CD14-positive monocyte (primary cell): ENCODE measurements at regions not wholly inside any gene's neighbourhood (a gene's known extent, or its start where the extent isn't known, plus 50 kb on each side); places are given as distances from the start of the nearest gene placed in this dataset.

Experiments
- DNase-seq, 3 donors: peaks; one replicate each; pipeline ENCODE4 v3.0.0-alpha.2; 2011 to 2022
- H2AFZ ChIP-seq: 2 replicates; pipeline ENCODE4 v1.6.0; 2012; ENCODE audit warnings: mild to moderate bottlenecking, low read depth, low read length, inconsistent platforms; ENCODE audit not compliant: insufficient read depth, poor library complexity, severe bottlenecking
- H3K27ac ChIP-seq, 2 donors: 1 replicate in 1 of 2; 2 replicates in 1 of 2; pipeline ENCODE4 v1.5.1; 2012 to 2013; ENCODE audit warnings: low read length in 2 of 2, control low read depth in 1 of 2, inconsistent platforms in 1 of 2, low read depth in 1 of 2, mild to moderate bottlenecking in 1 of 2
- H3K27me3 ChIP-seq, 2 donors: one replicate each; pipeline versions ENCODE4 v1.6.0 to v1.6.1; 2011 to 2013; ENCODE audit warnings: low read length in 2 of 2; ENCODE audit not compliant: control insufficient read depth in 2 of 2, insufficient read depth in 2 of 2
- H3K36me3 ChIP-seq, 2 donors: replicated peaks in 1 of 2; 1 replicate in 1 of 2; 2 replicates in 1 of 2; pipeline versions ENCODE4 v1.5.1 to v1.6.1; 2012 to 2013; ENCODE audit warnings: low read length in 2 of 2, control low read depth in 1 of 2, inconsistent platforms in 1 of 2, mild to moderate bottlenecking in 1 of 2; ENCODE audit not compliant: insufficient read depth in 2 of 2, control insufficient read depth in 1 of 2
- H3K4me1 ChIP-seq, 2 donors: 1 replicate in 1 of 2; 2 replicates in 1 of 2; pipeline versions ENCODE4 v1.5.1 to v1.6.1; 2012 to 2013; ENCODE audit warnings: low read length in 2 of 2, control low read depth in 1 of 2, inconsistent platforms in 1 of 2, mild to moderate bottlenecking in 1 of 2, moderate library complexity in 1 of 2; ENCODE audit not compliant: insufficient read depth in 2 of 2, control insufficient read depth in 1 of 2
- H3K4me2 ChIP-seq: replicated peaks from 2 replicates; pipeline ENCODE3; 2012; ENCODE audit warnings: low read length, moderate library complexity, mild to moderate bottlenecking; ENCODE audit not compliant: poor library complexity, severe bottlenecking; ENCODE audit errors: extremely low read depth
- H3K4me3 ChIP-seq, 3 experiments: fragments of 200-600 bp in 1 of 3; sonication (generic) in 1 of 3; replicated peaks in 1 of 3; 1 replicate in 2 of 3; 2 replicates in 1 of 3; pipeline ENCODE4 v1.5.1; 2011 to 2013; ENCODE audit warnings: low read length in 3 of 3, mild to moderate bottlenecking in 3 of 3, control low read depth in 2 of 3, low read depth in 2 of 3, inconsistent platforms in 1 of 3, moderate library complexity in 1 of 3
- H3K79me2 ChIP-seq: 2 replicates; pipeline ENCODE4 v1.6.0; 2012; ENCODE audit warnings: mild to moderate bottlenecking, control low read depth, inconsistent platforms, low read length, moderate library complexity; ENCODE audit not compliant: insufficient read depth
- H3K9ac ChIP-seq: 2 replicates; pipeline ENCODE4 v1.6.0; 2017; ENCODE audit warnings: low read length, mild to moderate bottlenecking; ENCODE audit not compliant: insufficient read depth, poor library complexity, severe bottlenecking
- H3K9me3 ChIP-seq, 2 donors: replicated peaks in 1 of 2; 1 replicate in 1 of 2; 2 replicates in 1 of 2; pipeline versions ENCODE4 v1.5.1 to v1.6.1; 2012 to 2013; ENCODE audit warnings: low read length in 2 of 2, control low read depth in 1 of 2; ENCODE audit not compliant: control insufficient read depth in 1 of 2, insufficient read depth in 1 of 2
- H4K20me1 ChIP-seq: 2 replicates; pipeline ENCODE4 v1.6.0; 2012; ENCODE audit warnings: mild to moderate bottlenecking, low read length, control low read depth, moderate library complexity; ENCODE audit not compliant: insufficient read depth
- H3K27ac Mint-ChIP-seq, 7 donors: one replicate each; pipeline ENCODE4 v1.8.0; 2020; ENCODE audit warnings: mild to moderate bottlenecking in 7 of 7, mixed read lengths in 7 of 7, moderate library complexity in 6 of 7, inconsistent platforms in 2 of 7
- H3K27me3 Mint-ChIP-seq, 3 donors: one replicate each; pipeline ENCODE4 v1.8.0; 2021 to 2022; ENCODE audit warnings: low read depth in 3 of 3, mild to moderate bottlenecking in 3 of 3, mixed read lengths in 3 of 3, moderate library complexity in 3 of 3, inconsistent platforms in 1 of 3
- H3K36me3 Mint-ChIP-seq, 2 donors: one replicate each; pipeline ENCODE4 v1.8.0; 2020; ENCODE audit warnings: mixed read lengths in 2 of 2, inconsistent platforms in 1 of 2, mild to moderate bottlenecking in 1 of 2
- H3K4me1 Mint-ChIP-seq: one replicate; pipeline ENCODE4 v1.8.0; 2020; ENCODE audit warnings: mild to moderate bottlenecking, mixed read lengths
- H3K4me3 Mint-ChIP-seq, 2 donors: one replicate each; pipeline ENCODE4 v1.8.0; 2020; ENCODE audit warnings: mild to moderate bottlenecking in 2 of 2, mixed read lengths in 2 of 2, moderate library complexity in 1 of 2
- H3K9me3 Mint-ChIP-seq, 7 donors: one replicate each; pipeline ENCODE4 v1.8.0; 2020 to 2022; ENCODE audit warnings: mixed read lengths in 7 of 7, mild to moderate bottlenecking in 6 of 7, moderate library complexity in 6 of 7, inconsistent platforms in 2 of 7
- WGBS: methylation state at CpG from one replicate; pipeline ENCODE4 v1.1.5; 2013; ENCODE audit warnings: missing lambda C conversion rate; ENCODE audit not compliant: insufficient coverage; 5-methylcytosine and 5-hydroxymethylcytosine counted together
- intact Hi-C, 2 donors: fragments of 100-400 bp; cut with micrococcal nuclease; formaldehyde crosslinking; loops; one replicate each; pipeline versions ENCODE4 v1.15.0 to v1.15.1; 2023
- TF ChIP-seq, protein P1 (sequence below): fragments of 200-600 bp; IDR thresholded peaks from one replicate; pipeline ENCODE4 v1.8.0; 2022; ENCODE audit warnings: antibody characterized with exemption, mild to moderate bottlenecking

DNA sequence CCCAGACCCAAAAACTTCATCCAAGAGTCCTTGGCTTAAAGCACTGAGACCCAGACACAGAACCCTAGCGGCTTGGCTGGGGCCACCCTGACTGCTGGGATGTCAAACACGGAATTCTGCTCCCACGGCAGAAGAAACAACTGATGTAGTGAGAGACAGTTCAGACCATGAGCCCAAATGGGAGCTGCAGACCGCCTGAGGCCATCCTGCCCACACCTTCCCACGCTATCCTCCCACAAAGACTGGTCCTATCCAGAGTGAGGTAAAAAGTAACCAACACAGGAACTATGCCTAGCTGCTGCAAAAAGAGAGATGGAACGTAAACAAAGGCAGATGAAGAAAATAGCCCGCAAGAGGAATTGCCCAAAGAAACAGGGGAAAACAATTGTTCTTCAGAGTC lies 203.3 kb downstream of the PTPRU start:
- Histone ChIP-seq H2AFZ (no peak overlapping the region), H4K20me1 (no peaks in the 10 kb centered on the region), H3K36me3 (no peaks in the 10 kb centered on the region), H3K9me3 (no peaks in the 10 kb centered on the region), H3K4me1 (peaks cover 10% of the 10 kb centered on the region in 2 donors), H3K4me2 (no peak overlapping the region), H3K9ac (no peak overlapping the region), H3K4me3 (no peak overlapping the region), H3K27me3 (peaks cover 0 to 4% of the 10 kb centered on the region in 2 donors), H3K79me2 (no peaks in the 10 kb centered on the region), H3K27ac (no peak overlapping the region)
- peaks cover 9% of the 10 kb centered on the region for H3K4me1 Mint-ChIP-seq
- H3K9me3 Mint-ChIP-seq, result peaks cover 0 to 2% (median 0%) of the 10 kb centered on the region in 7 donors
- intact Hi-C loops, result no loop called here
- H3K4me3 Mint-ChIP-seq, result no peak overlapping the region
- no peak for DNase-seq
- H3K27ac Mint-ChIP-seq, result no peak overlapping the region
- WGBS, result 80% methylated on average over 4 of the region's 7 CpGs
- H3K27me3 Mint-ChIP-seq, result peaks cover 13 to 20% (median 19%) of the 10 kb centered on the region in 3 donors
- TF ChIP-seq, protein P1, sequence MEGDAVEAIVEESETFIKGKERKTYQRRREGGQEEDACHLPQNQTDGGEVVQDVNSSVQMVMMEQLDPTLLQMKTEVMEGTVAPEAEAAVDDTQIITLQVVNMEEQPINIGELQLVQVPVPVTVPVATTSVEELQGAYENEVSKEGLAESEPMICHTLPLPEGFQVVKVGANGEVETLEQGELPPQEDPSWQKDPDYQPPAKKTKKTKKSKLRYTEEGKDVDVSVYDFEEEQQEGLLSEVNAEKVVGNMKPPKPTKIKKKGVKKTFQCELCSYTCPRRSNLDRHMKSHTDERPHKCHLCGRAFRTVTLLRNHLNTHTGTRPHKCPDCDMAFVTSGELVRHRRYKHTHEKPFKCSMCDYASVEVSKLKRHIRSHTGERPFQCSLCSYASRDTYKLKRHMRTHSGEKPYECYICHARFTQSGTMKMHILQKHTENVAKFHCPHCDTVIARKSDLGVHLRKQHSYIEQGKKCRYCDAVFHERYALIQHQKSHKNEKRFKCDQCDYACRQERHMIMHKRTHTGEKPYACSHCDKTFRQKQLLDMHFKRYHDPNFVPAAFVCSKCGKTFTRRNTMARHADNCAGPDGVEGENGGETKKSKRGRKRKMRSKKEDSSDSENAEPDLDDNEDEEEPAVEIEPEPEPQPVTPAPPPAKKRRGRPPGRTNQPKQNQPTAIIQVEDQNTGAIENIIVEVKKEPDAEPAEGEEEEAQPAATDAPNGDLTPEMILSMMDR, result no peak
- no peaks in the 10 kb centered on the region for H3K36me3 Mint-ChIP-seq

DNA sequence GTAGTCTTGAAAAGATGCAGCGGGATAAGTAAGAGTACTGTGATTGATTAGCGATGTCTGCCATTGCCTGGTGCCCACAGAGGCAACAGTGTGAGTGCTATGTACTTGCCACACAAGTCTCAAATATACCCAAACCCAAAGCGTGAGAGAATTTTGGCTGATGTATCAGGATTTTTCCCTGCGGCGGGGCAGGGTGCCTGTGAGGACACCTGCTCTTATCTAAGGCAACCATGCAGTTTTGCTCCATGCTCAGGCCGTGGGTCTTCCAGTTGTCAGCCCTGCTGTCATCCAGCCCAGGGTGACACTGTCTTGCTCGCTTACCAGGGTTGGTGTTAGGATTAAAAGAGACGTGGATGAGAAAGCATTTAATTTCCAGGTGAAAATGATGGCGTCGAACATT lies 202.7 kb downstream of the PTPRU start:
- Histone ChIP-seq H3K4me2 (no peak overlapping the region), H3K27me3 (peaks cover 0 to 4% of the 10 kb centered on the region in 2 donors), H3K79me2 (no peaks in the 10 kb centered on the region), H3K27ac (no peak overlapping the region), H3K4me3 (no peak overlapping the region), H3K9me3 (no peaks in the 10 kb centered on the region), H3K36me3 (no peaks in the 10 kb centered on the region), H3K4me1 (peaks cover 10% of the 10 kb centered on the region in 2 donors), H3K9ac (no peak overlapping the region), H2AFZ (no peak overlapping the region), H4K20me1 (no peaks in the 10 kb centered on the region)
- H3K4me1 Mint-ChIP-seq, result peaks cover 9% of the 10 kb centered on the region
- no peak overlapping the region for H3K27ac Mint-ChIP-seq
- TF ChIP-seq, protein P1, result no peak
- H3K27me3 Mint-ChIP-seq, result peaks cover 13 to 20% (median 18%) of the 10 kb centered on the region in 3 donors
- H3K4me3 Mint-ChIP-seq, result no peak overlapping the region
- H3K9me3 Mint-ChIP-seq, result peaks cover 0 to 2% (median 0%) of the 10 kb centered on the region in 7 donors
- intact Hi-C loops, result no loop called here
- DNase-seq, result no peak
- 83% methylated on average over 1 of the region's 10 CpGs for WGBS
- no peaks in the 10 kb centered on the region for H3K36me3 Mint-ChIP-seq
